ENCODE measurements at regions not wholly inside any gene's neighbourhood (a gene's known extent, or its start where the extent isn't known, plus 50 kb on each side); places are given as distances from the start of the nearest gene placed in this dataset.
"Not testable (repeated sequence)": the region's sequence is repeated elsewhere in the genome, so short reads cannot be mapped to it uniquely, and the experiment has no call there.

DNA sequence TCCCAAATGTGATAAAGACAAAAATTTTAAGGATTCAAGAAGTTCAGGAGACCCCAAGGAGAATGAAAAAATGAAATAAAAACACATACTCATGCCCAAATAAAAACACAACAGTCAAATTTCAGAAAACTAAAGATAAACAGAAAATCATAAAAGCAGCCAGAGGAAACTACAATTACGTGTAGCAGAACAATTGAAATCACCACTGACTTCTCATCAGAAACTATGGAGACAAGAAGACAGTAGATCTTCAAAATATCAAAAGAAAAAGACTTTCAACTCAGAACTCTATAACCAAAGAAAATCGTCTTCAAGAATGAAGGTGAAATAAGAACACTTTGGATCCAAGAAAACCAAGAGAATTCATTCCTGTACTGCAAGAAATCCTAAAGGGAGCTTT is 54.9 kb downstream of the DIO3 start:
- DNase-seq: no peak

DNA sequence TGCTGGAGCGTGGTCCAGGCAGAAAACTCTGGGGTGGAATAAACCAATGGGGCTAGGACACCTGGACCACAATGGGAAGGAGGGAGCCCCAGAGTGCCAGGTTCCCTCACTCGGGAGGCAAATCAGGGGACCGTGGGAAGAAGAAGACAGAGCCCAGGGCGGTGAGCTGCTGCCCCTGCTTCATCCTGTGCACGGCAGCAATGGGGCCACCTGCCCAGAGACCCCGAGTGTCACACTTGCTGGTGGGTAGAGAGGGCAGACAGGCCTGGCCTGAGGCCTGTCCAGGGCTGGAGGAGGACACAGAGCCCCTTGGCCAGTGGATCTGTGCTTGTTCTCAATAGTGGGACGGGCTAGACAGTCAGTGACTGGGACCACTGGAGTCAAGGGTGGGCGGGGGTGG is 58.2 kb downstream of the DIO3 start:
- no peak for DNase-seq

DNA sequence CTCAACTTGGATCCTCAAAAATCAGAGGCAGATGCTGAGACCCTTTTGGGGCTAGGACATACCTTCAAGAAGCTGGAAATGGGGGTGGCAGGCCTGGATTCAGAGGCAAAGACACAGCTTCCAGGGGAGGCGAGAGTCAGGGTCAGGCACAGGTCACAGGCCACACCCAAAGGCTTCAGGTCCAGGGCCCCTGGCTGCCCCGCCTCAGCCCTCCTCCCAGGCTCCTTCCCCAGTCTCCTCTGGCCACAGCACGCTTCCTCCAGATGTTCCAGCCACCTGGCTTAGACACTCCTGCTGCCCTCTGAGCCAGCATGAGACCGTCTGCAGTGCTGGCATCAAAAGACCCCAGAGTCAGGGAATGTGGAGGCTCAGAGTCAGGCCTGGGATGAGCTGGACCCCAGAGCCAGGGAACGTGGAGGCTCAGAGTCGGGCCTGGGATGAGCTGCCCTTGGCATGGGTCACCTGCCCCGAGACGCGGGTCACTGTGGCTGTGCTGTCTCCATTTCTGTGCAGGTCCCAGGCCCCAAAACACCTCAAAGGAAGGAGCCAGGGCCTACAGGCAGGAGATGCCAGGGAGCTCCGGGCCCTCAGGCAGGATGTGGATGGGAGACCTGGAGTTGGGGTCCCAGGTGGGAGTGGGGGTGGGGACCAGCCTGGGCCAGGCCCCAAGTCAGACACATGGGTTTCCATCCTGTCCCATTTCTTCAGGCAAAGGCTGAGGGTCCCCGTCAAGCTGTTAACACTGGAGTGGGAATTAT is 58.9 kb downstream of the DIO3 start:
- no peak for DNase-seq

DNA sequence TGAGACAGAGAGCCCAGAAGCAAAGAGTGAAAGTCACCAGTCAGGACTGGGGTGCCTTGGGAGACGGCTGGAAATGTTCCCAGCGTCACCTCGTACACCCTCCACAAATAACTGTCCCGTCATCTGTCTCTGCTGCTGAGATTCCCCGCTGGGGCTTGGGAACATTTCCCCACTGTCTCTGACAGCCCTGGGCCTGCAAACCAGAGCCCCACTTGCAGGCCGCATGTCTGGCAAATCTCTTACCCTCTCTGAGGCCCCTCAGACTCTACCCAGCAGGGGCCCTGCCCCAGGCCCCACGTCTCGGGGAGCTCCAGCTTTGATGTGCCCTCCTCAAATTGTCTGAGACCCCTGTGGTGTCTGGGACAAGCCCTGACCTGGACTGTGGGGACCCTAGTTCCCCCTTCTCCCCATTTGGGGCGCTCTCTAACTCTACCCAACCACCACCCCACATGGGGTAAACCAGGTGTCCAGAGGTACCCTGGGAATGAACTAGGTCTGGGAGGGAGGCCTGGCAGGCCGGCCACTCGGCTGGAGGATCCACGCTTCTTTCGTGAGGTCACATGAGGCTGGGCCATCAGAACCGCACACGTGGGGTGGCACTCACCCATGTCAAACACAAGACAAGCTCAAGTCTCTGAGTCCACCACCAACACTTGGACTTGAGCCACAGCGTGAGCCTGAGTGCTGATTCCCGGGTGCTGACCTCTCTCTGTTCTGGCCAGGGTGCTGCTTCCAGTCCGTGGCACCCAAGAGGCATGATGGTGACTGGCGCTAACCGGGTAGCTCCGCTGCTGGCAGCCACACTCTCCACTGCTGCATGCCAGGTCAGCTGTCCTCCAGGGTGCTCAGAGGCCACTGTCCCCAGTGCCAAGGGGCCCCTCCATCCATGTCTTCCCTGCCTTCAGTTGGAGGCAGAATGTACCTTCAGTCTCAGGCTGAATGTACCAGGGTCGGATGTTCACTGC is 59.8 kb downstream of the DIO3 start:
- no peak for DNase-seq

GRCh38 chr14:101622251-101623076 is 61.2 kb downstream of the DIO3 start:
- no peak for DNase-seq

GRCh38 chr14:101623077-101623372 is 61.7 kb downstream of the DIO3 start:
- no peak for DNase-seq

GRCh38 chr14:101623685-101624444 is 62.6 kb downstream of the DIO3 start:
- no peak for DNase-seq

- DNase-seq: no peak
Measured at GRCh38 chr14:101624536-101624935, 63.2 kb downstream of the DIO3 start.

GRCh38 chr14:101625336-101626097 is 64.2 kb downstream of the DIO3 start:
- no peak for DNase-seq

- no peak for DNase-seq
Measured at GRCh38 chr14:101626331-101626730, 65.0 kb downstream of the DIO3 start.

DNA sequence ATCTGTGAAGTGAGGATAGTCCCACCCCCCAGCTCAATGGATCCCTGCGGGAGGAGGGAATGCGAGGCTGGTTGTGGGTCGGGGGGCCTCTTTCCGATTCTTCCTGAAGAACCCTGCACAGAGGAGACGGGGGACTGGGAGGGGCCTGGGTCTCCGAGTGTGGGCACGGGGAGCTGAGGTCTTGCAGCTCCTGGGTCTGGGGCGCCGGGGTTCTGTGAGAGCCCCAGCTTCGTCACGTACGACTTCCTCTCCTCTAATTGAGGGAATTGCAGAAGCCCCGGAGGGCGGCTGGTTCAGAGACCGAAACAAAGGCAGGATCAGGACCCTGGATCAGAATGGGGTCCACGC is 66.6 kb downstream of the DIO3 start:
- no peak for DNase-seq

DNA sequence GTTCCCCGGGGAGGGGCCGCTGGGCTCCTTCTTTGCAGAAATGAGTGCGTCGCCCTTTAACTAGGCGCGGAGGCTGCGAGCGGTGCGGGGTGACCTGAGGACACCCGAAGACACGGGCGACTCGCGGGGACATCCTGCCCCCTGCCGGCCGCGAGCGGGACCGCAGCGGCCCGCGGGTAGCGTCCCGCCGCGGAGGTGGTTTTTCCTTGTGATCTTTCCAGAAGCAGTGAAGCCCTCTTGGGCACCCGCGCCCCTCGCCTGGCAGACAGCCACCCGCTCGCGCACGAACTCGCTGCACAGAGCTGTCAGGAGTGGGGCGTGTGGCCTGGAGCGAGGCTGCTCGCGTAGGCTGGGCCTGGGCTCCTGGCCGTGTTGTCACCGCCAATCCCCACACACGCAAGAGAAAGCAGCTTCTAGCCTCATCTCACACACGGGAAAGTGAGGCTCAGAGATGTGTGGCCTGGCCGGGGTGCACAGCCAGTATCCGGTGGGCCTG is 67.2 kb downstream of the DIO3 start:
- DNase-seq: no peak

DNA sequence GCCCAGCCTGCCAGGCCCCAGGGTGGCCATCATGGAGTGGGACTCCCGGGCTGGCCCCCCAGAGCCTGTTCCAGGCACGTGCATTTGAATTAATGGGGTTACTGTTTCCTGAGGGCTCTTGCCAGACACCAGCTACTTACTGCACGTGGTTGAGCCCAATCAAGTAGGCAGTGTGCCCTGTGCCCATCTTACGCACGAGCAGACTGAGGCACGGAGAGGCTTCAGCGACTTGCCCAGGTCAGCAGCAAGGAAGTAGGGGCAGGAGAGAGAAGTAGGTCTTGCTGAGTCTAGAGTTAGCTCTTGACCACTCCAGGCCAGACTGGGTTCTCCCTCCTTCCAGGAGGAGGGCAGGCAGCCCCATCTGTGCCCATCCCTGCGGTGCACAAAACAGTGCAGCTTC is 67.7 kb downstream of the DIO3 start:
- DNase-seq: no peak

- DNase-seq: no peak
Measured at GRCh38 chr14:101630056-101630965, 69.0 kb downstream of the DIO3 start.

GRCh38 chr14:101631199-101631598 is 69.9 kb downstream of the DIO3 start:
- DNase-seq: no peak

- not testable (repeated sequence) for DNase-seq
Measured at GRCh38 chr14:101631970-101632369, 70.7 kb downstream of the DIO3 start.

- no peak for DNase-seq
Measured at GRCh38 chr14:101632520-101632919, 71.2 kb downstream of the DIO3 start.

GRCh38 chr14:101633276-101633675 is 72.0 kb downstream of the DIO3 start:
- DNase-seq: no peak

- DNase-seq: no peak
Measured at GRCh38 chr14:101634202-101634849, 73.0 kb downstream of the DIO3 start.

All from NCI-H2029 (cell line).